Activated CD4-positive, alpha-beta T cell treated with anti-CD3 and anti-CD28 coated beads for 36 hours (primary cell): ENCODE measurements at regions not wholly inside any gene's neighbourhood (a gene's known extent, or its start where the extent isn't known, plus 50 kb on each side); places are given as distances from the start of the nearest gene placed in this dataset.
"Not testable (repeated sequence)": the region's sequence is repeated elsewhere in the genome, so short reads cannot be mapped to it uniquely, and the experiment has no call there.

ENCODE experiments used
- ATAC-seq: fragments of 200-7000 bp; cut with Tn5 transposase; one replicate; pipeline ENCODE4 v1.10.0; 2021; ENCODE audit warnings: mild to moderate bottlenecking, moderate library complexity
- CTCF ChIA-PET: fragments of 350-600 bp; sonication (Branson Sonifier 250); formaldehyde crosslinking; loops from one replicate; lab custom pipeline; 2021; ENCODE audit warnings: antibody characterized with exemption; lab: Charles Lee
- POLR2A ChIA-PET: fragments of 350-600 bp; sonication (Branson Sonifier 250); formaldehyde crosslinking; loops from one replicate; lab custom pipeline; 2021; ENCODE audit warnings: antibody characterized with exemption, inconsistent platforms; lab: Charles Lee
- DNase-seq: peaks from one replicate; pipeline ENCODE4 v3.0.0-alpha.2; 2020
- H3K27ac Mint-ChIP-seq: one replicate; pipeline ENCODE4 v1.8.0; 2021; ENCODE audit warnings: mixed read lengths
- H3K27me3 Mint-ChIP-seq: one replicate; pipeline ENCODE4 v1.8.0; 2021; ENCODE audit warnings: mixed read lengths
- H3K36me3 Mint-ChIP-seq: one replicate; pipeline ENCODE4 v1.8.0; 2021; ENCODE audit warnings: low read depth, mixed read lengths
- H3K4me1 Mint-ChIP-seq: one replicate; pipeline ENCODE4 v1.8.0; 2021; ENCODE audit warnings: mixed read lengths
- H3K4me3 Mint-ChIP-seq: one replicate; pipeline ENCODE4 v1.8.0; 2021; ENCODE audit warnings: mild to moderate bottlenecking, moderate library complexity, mixed read lengths
- H3K9me3 Mint-ChIP-seq: one replicate; pipeline ENCODE4 v1.8.0; 2021; ENCODE audit warnings: low read depth, mixed read lengths
- intact Hi-C, 2 experiments: fragments of 100-400 bp; cut with DNase I in 1 of 2; cut with micrococcal nuclease in 1 of 2; formaldehyde crosslinking; loops; one replicate each; pipeline versions ENCODE4 v1.14.2 to v1.15.1; 2022 to 2024; cut with DNase I, micrococcal nuclease

GRCh38 chrX:482702-483203 lies 96.0 kb upstream of the PPP2R3B start:
- H3K9me3 Mint-ChIP-seq: no peaks in the 10 kb centered on the region
- ATAC-seq (no peak), DNase-seq (no peak)
- H3K36me3 Mint-ChIP-seq: no peaks in the 10 kb centered on the region
- no peaks in the 10 kb centered on the region for H3K27me3 Mint-ChIP-seq
- no peak overlapping the region for H3K4me3 Mint-ChIP-seq
- H3K27ac Mint-ChIP-seq: no peak overlapping the region
- no peaks in the 10 kb centered on the region for H3K4me1 Mint-ChIP-seq
- CTCF ChIA-PET: no interaction called here
- POLR2A ChIA-PET: no interaction called here
- intact Hi-C loops: no loop called here

DNA sequence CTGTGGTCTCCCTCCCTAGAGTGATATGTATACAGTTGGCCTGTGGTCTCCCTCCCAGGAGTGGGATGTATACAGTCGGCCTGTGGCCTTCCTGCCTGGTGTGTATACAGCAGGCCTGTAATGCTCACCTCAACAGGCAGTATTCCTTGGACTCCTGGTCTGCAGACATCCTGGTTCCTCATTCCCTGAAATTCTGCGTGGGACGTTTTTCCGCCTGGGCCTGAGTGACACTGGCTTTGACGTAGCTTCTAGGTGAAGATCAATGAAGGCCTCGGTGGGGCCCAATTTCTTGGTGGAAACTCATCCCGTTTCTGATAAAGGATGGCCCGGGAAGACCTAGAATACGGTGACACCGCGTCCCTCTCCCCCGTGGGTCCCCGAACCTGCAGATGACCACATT lies 98.7 kb upstream of the PPP2R3B start:
- CTCF ChIA-PET: no interaction called here

GRCh38 chrX:486325-486724 lies 99.6 kb upstream of the PPP2R3B start:
- no peaks in the 10 kb centered on the region for H3K27me3 Mint-ChIP-seq
- H3K4me1 Mint-ChIP-seq: no peaks in the 10 kb centered on the region
- DNase-seq (no peak), ATAC-seq (no peak)
- intact Hi-C loops: no loop called here
- POLR2A ChIA-PET: no interaction called here
- no peak overlapping the region for H3K27ac Mint-ChIP-seq
- H3K36me3 Mint-ChIP-seq: no peaks in the 10 kb centered on the region
- H3K9me3 Mint-ChIP-seq: no peaks in the 10 kb centered on the region
- no peak overlapping the region for H3K4me3 Mint-ChIP-seq
- CTCF ChIA-PET: no interaction called here

More for the DNA sequence above, 98.7 kb upstream of the PPP2R3B start:
- Mint-ChIP-seq H3K4me1 (no peaks in the 10 kb centered on the region), H3K36me3 (no peaks in the 10 kb centered on the region), H3K27me3 (no peaks in the 10 kb centered on the region), H3K27ac (no peak overlapping the region), H3K9me3 (no peaks in the 10 kb centered on the region), H3K4me3 (no peak overlapping the region)
- POLR2A ChIA-PET: no interaction called here
- DNase-seq: no peak
- no peak for ATAC-seq
- intact Hi-C loops: no loop called here

GRCh38 chrX:487836-488235 lies 101.1 kb upstream of the PPP2R3B start:
- ATAC-seq (no peak), DNase-seq (no peak)
- no peak overlapping the region for H3K4me3 Mint-ChIP-seq
- H3K4me1 Mint-ChIP-seq: no peaks in the 10 kb centered on the region
- no peaks in the 10 kb centered on the region for H3K9me3 Mint-ChIP-seq
- intact Hi-C loops: no loop called here
- ChIA-PET CTCF (no interaction called here), POLR2A (no interaction called here)
- H3K36me3 Mint-ChIP-seq: no peaks in the 10 kb centered on the region
- no peak overlapping the region for H3K27ac Mint-ChIP-seq
- H3K27me3 Mint-ChIP-seq: no peaks in the 10 kb centered on the region

- no peaks in the 10 kb centered on the region for H3K9me3 Mint-ChIP-seq
- H3K27me3 Mint-ChIP-seq: peaks cover 2% of the 10 kb centered on the region
- ChIA-PET CTCF (no interaction called here), POLR2A (no interaction called here)
- H3K27ac Mint-ChIP-seq: no peak overlapping the region
- H3K4me3 Mint-ChIP-seq: no peak overlapping the region
- DNase-seq (no peak), ATAC-seq (no peak)
- no peaks in the 10 kb centered on the region for H3K36me3 Mint-ChIP-seq
- H3K4me1 Mint-ChIP-seq: no peaks in the 10 kb centered on the region
- intact Hi-C loops: no loop called here
Measured at GRCh38 chrX:489820-490219, 103.1 kb upstream of the PPP2R3B start.

DNA sequence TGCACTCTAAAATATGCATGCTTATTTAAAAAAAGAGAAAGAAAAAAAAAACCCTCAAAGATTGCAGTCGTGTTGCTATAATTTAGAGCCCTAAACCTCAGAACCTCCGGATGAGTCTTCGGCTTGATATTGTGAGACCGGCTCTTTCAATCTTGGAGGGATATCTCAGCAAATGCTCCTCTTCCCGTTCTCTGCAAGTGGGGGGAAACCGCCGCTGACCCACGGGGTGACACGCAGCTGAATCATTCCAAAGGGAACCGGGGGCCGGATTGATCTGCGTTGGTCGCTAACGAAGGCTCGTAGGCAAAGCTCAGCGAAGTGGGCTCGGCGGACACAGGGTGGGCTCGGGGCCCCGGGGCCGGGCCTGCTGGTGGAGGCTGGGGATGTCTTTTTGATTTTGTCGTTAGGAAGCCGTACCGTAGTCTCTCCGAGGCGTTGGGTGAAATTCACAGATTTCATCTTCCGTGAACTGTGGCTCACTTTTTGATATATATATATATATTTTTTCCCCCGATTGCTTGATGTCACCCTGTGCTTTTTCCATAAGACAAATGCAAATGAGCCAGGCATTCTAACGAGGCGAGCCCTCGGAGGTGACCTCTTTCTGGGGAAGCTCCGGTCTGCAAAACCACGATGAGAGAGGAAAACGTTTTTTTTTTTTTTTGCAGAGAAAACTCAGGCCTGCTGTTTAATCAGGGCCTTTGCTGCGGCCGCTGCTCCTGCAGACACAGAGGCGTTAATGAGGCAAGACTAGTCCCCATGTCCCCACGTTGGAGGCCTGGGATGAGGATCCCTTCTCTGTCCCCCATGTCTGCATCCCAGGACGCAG lies 110.7 kb upstream of the PPP2R3B start:
- H3K4me3 Mint-ChIP-seq: no peak overlapping the region
- CTCF ChIA-PET: no interaction called here

DNA sequence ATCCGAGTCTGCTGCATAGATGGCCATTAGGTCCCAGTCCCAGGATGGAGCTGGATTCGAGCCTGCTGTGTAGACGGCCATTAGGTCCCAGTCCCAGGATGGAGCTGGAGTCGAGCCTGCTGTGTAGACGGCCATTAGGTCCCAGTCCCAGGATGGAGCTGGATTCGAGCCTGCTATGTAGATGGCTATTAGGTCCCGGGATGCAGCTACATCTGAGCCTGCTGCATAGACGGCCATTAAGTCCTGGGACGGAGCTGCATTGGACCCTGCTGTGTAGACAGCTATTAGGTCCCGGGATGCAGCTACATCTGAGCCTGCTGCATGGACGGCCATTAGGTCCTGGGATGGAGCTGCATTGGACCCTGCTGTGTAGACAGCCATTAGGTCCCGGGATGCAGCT lies 112.2 kb upstream of the PPP2R3B start:
- H3K36me3 Mint-ChIP-seq, CTCF ChIA-PET: not testable (repeated sequence)

More for the DNA sequence above, 110.7 kb upstream of the PPP2R3B start:
- intact Hi-C loops: no loop called here
- ATAC-seq: no peak
- Mint-ChIP-seq H3K36me3 (no peaks in the 10 kb centered on the region), H3K27ac (no peak overlapping the region), H3K4me1 (no peaks in the 10 kb centered on the region), H3K27me3 (peaks cover 16% of the 10 kb centered on the region), H3K9me3 (peaks cover 8% of the 10 kb centered on the region)
- POLR2A ChIA-PET: no interaction called here
- DNase-seq: no peak

DNA sequence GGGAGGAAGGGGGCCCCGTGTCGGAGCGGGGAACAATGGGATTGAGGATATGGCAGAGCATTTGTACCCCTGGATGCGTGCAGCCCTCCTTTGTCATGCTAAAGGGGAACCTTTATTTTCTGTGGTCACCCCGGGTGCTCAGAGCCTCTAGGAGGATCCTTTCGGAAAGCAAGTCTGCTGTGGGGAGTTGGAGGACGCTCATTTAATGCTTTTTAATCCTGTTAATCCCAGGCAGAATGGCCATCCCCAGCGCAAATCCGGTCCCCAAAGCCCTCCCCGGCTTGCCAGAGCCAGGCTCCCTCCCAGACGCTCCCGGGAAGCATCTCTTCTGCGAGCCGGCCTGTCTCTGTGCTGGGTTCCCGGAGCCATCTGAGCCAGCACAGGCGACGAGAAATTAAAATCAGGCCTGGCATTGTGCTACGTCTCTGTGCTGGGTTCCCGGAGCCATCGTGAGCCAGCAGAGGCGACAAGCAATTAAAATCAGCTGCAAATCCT lies 113.2 kb upstream of the PPP2R3B start:
- ChIA-PET CTCF (no interaction called here), POLR2A (no interaction called here)
- Mint-ChIP-seq H3K27me3 (peaks cover 18% of the 10 kb centered on the region), H3K27ac (no peak overlapping the region), H3K36me3 (no peaks in the 10 kb centered on the region), H3K9me3 (peaks cover 12% of the 10 kb centered on the region), H3K4me1 (no peaks in the 10 kb centered on the region), H3K4me3 (no peak overlapping the region)
- DNase-seq: no peak
- intact Hi-C loops: no loop called here
- ATAC-seq: no peak

More for the DNA sequence above, 112.2 kb upstream of the PPP2R3B start:
- ATAC-seq, intact Hi-C loops, DNase-seq, H3K4me1 Mint-ChIP-seq, H3K4me3 Mint-ChIP-seq, POLR2A ChIA-PET, H3K27ac Mint-ChIP-seq: not testable (repeated sequence)
- peaks cover 12% of the 10 kb centered on the region for H3K9me3 Mint-ChIP-seq
- H3K27me3 Mint-ChIP-seq: peaks cover 18% of the 10 kb centered on the region

- DNase-seq: no peak
- intact Hi-C loops: no loop called here
- no peak for ATAC-seq
- Mint-ChIP-seq H3K27ac (no peak overlapping the region), H3K4me1 (no peaks in the 10 kb centered on the region), H3K36me3 (no peaks in the 10 kb centered on the region), H3K4me3 (no peak overlapping the region), H3K27me3 (peaks cover 18% of the 10 kb centered on the region), H3K9me3 (peaks cover 12% of the 10 kb centered on the region)
- ChIA-PET POLR2A (no interaction called here), CTCF (no interaction called here)
Measured at GRCh38 chrX:500481-501010, 113.8 kb upstream of the PPP2R3B start.

DNA sequence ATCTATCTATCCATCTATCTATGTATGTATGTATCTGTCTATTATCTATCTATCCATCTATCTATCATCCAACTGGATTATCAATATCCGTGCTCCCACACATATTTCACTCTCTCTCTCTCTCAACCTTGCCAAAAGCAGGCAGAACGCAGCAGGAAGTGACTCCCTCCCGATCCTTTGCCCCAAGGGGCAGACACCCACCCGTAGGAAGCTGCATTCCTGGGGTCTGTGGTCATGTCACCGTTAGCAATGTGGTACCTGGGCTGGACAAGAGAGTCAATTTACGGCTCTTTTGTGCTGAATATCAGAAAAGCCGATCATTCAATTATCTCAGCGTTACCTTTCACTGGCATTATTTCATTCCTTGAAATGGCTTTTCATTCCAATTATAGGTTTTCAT lies 119.6 kb upstream of the PPP2R3B start:
- CTCF ChIA-PET: no interaction called here
- peaks cover 22% of the 10 kb centered on the region for H3K9me3 Mint-ChIP-seq
- intact Hi-C loops: no loop called here
- no peaks in the 10 kb centered on the region for H3K36me3 Mint-ChIP-seq
- no peak overlapping the region for H3K4me3 Mint-ChIP-seq
- ATAC-seq (no peak), DNase-seq (no peak)
- H3K4me1 Mint-ChIP-seq: no peaks in the 10 kb centered on the region
- no peak overlapping the region for H3K27ac Mint-ChIP-seq
- peaks cover 17% of the 10 kb centered on the region for H3K27me3 Mint-ChIP-seq
- POLR2A ChIA-PET: no interaction called here

DNA sequence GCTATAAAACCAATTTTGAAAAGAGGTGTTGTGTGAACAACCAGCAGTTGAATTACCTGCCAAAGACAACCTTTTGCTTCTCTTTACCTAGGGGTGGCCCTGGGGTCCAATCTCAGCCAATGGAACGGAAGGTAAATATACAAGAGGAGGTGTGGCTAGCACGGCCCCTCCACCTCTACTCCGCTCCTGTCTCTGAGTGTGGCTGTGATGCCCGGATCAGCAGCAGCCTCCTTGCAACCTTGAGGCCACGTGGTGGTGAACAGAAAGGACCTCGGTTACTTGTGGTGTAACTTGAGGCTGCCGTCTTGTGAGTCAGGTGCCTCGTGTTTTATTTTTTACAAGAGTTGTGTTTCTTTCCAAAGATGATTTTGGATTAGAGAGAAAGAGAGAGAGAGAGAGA lies 121.5 kb upstream of the PPP2R3B start:
- ATAC-seq: no peak
- Mint-ChIP-seq H3K9me3 (peaks cover 10% of the 10 kb centered on the region), H3K4me1 (no peaks in the 10 kb centered on the region), H3K4me3 (no peak overlapping the region), H3K36me3 (no peaks in the 10 kb centered on the region), H3K27me3 (peaks cover 4% of the 10 kb centered on the region), H3K27ac (no peak overlapping the region)
- intact Hi-C loops: no loop called here
- POLR2A ChIA-PET: no interaction called here
- CTCF ChIA-PET: no interaction called here
- DNase-seq: no peak

DNA sequence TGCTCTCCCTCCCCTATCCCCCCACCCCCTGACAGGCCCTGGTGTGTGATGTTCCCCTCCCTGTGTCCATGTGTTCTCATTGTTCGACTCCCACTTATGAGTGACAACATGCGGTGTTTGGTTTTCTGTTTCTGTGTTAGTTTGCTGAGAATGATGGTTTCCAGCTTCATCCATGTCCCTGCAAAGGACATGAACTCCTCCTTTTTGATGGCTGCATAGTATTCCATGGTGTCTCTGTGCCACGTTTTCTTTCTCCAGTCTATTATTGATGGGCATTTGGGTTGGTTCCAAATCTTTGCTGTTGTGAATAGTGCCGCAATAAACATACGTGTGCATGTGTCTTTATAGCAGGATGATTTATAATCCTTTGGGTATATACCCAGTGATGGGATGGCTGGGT lies 121.8 kb upstream of the SHOX start:
- ATAC-seq, POLR2A ChIA-PET, DNase-seq, H3K4me3 Mint-ChIP-seq, intact Hi-C loops, H3K27me3 Mint-ChIP-seq, H3K36me3 Mint-ChIP-seq, H3K27ac Mint-ChIP-seq, H3K4me1 Mint-ChIP-seq, CTCF ChIA-PET, H3K9me3 Mint-ChIP-seq: not testable (repeated sequence)
